ENCODE measurements at regions not wholly inside any gene's neighbourhood (a gene's known extent, or its start where the extent isn't known, plus 50 kb on each side); places are given as distances from the start of the nearest gene placed in this dataset.

DNA sequence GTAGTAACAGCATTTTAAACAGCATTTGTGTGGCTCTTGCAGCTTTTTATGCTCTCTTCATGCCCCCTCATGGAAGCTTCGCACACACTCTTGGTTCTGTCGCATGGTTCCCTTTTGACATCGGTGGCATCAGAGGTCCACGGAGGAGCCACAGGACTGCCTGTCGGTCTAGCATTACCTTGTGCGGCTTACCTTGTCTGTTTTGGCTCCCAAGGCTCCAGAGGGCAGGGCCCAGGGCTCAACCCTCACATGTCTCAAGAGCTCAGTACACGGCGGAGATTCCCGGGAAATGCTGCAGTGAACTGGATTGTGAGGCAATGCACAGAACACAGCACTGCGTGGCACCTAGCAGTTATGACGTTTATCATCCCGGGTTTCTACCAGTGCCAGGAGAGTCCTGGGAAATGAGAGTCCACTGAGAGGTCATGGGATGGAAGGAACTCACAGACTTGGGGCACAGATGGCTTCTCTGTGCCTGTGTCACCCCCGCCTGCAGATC lies 1015.8 kb downstream of the TBC1D22A start:
- no peak for DNase-seq

- DNase-seq, result no peak
Observed at GRCh38 chr22:47777426-47777825, 1015.0 kb downstream of the TBC1D22A start.

DNA sequence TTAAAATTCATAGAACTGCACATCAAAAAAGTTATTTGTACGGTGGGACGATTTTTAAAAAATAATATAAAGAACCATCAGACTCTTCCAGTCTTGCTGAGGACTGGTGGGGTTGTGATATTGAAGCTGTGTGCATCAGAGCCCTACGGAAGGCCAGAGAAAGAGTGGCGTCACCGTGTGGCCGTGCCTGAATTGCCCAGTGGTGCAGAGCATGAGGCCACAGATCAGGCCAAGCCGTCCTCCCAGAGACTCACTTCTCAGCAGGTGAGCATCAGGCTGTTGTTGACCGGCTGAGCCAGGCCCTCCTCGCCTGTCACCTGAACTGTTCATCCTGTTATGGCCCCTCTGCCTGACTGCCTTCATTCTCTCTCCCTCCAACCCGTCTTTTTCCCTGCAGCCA lies 1013.9 kb downstream of the TBC1D22A start:
- DNase-seq, result no peak

- DNase-seq, result no peak
Observed at GRCh38 chr22:47775686-47776085, 1013.2 kb downstream of the TBC1D22A start.

- no peak for DNase-seq
Observed at GRCh38 chr22:47775191-47775590, 1012.7 kb downstream of the TBC1D22A start.

GRCh38 chr22:47773635-47774034 lies 1011.2 kb downstream of the TBC1D22A start:
- DNase-seq, result no peak

DNA sequence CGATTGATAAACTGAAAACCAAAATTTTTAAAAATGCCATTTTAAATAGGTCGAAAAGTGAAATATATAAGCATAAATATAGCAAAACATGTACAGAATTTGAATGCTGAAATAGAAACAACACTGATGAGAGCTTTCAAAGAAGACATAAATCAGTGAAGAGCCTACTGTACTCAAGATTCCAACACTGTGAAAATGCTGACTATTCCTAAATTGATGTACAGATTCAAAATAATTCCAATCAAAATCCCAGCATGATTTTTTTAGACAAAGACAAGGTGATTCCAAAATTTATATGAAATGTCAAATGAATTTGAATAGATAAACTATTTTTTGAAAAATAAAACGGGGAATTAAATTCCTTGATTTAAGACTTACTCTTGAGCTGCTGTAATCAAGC lies 1010.4 kb downstream of the TBC1D22A start:
- no peak for DNase-seq

- no peak for DNase-seq
Observed at GRCh38 chr22:47769652-47770051, 1007.2 kb downstream of the TBC1D22A start.

DNA sequence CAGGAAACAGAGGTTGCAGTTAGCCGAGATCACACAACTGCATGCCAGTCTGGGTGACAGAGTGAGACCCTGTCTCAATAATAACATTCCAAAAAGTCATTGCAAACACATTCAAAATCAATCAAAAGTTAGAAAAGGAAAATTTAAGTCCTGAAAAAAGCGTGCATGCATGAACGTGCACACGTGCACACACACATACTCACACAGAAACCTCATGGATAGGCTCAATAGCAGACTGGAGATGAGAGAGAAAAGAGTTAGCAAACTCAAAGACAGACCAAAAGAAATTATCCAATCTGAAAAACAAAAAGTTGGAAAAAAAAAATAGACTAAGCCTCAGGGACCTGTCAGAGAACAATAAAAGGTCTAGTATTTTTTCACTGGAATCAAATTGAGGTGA lies 1005.6 kb downstream of the TBC1D22A start:
- no peak for DNase-seq

DNA sequence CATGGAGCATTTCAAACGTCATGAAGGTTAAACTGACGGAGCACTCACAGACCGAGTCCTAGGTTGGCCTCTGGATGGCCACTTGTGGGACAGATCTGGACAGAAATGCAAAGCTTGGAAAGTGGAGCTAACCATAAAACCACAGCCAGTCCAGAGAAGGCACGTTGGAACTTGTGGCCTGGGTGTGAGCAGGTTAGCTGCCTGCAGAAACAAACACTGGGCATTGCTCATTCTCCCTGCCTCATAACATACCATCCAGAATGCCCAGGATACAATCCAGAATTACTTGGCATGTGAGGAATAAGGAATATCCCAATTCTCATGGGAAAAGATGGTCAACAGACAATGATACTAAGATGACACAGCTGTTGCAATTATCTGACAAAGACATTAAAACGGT lies 1005.0 kb downstream of the TBC1D22A start:
- DNase-seq, result no peak

DNA sequence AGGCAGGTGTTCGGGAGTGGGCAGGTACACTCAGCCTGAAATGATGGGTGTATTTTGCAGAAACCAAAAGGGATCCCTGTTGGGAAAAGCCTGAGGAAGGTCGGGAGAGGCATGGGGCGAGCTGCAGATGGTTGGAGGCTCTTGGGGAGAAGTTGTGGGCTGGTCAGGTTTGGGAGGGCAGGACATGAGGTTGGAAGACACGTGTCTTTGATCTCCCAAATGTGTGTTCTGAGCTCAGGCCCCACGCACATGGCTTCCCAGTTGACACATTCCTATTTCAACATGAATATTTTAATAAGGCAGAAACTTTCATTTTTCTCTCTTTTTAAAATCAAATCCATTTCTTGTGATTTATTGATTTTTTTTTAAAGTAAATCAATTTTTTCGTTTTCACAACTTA lies 1003.3 kb downstream of the TBC1D22A start:
- DNase-seq, result no peak

GRCh38 chr22:47762141-47762540 lies 999.7 kb downstream of the TBC1D22A start:
- DNase-seq, result no peak

GRCh38 chr22:47759909-47760308 lies 997.5 kb downstream of the TBC1D22A start:
- no peak for DNase-seq

GRCh38 chr22:47757741-47758140 lies 995.3 kb downstream of the TBC1D22A start:
- DNase-seq, result no peak

- no peak for DNase-seq
Observed at GRCh38 chr22:47750086-47750485, 987.6 kb downstream of the TBC1D22A start.

DNA sequence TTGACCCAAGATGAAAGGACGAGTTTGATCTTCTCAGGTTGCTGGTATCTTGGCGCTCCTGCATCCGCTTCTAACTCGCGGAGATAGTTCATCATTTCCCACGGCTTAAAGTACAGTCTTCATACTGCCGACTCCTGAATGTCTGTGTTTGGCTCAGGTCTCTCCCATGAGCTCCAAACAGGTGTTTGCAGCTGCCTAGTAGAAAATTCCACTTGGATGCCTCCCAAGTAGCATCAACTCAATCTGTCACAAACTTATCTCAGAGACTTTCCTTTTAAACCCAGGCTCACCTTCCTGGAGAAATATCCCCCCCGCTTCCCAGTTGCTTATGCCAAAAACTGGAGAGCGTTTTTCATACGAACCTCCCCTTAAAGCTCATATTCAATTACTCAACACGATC lies 986.5 kb downstream of the TBC1D22A start:
- no peak for DNase-seq

GRCh38 chr22:47748271-47748670 lies 985.8 kb downstream of the TBC1D22A start:
- no peak for DNase-seq

DNA sequence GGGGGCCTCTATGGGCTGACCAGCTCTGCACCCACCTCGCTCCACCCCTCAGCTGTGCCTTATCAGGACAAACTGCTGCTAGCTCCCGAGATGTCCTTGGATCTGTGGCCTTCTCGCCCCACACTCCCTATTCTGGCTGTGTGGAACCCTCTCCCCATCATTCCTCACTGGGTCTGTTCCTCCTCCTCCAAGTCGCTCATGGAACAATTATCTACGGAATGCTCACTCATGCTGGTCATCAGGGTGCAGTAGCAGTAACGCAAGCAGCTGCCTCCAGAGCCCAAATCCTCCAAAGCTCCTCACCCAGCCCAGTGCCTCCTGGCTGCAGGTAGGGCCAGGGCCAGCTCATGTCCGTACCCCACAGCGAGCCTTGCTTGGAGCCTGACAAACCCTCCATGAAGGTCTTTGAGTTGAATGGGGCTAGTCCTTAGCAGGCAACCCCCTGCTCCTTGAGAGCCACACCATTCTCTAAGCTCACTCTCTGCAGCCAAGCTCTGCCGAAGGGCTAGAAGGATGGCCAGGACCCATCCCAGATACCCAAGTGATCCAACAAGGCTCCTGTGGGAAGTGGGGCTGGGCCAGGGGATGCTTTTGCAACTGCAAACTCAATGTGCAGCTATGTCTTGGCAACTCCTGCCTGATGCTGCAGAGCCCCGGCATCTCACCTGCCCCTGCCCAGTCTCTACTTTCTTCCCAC lies 977.8 kb downstream of the TBC1D22A start:
- DNase-seq, result no peak

DNA sequence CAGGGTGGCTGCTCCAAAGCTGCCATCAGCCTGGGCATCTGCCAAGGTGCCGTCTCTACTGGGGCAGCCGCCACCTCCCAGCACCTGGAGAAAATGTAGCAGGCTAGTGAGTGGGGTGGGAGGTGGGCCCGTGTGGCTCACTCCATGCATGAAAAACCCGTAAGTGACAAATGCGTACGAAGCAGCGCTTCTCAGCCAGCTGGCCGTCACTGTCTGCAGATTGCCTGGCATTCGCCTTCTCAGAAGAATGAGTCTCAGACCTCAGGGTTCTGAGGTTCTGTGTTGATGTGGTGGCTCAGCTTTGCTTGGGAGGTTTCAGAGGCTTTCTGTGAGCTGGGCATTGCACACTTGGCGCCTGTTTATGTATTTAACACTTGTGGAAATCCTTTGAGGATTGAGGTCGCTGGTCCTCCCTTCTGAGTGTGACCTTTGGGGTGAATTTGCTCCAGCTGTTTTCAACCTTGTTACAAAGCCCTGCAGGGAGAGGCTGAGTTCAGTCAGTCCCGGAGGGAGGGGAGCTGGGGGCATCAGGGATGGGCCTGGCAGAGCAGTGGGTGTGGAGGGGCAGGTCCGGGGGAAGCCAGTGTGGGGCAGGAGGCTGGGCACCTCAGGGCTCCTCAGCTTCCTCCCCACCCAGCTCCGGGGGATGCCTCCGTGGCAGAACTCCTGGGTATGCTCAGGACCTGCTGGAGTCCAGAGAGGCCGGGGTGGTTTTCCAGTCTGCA lies 977.0 kb downstream of the TBC1D22A start:
- DNase-seq, result no peak

DNA sequence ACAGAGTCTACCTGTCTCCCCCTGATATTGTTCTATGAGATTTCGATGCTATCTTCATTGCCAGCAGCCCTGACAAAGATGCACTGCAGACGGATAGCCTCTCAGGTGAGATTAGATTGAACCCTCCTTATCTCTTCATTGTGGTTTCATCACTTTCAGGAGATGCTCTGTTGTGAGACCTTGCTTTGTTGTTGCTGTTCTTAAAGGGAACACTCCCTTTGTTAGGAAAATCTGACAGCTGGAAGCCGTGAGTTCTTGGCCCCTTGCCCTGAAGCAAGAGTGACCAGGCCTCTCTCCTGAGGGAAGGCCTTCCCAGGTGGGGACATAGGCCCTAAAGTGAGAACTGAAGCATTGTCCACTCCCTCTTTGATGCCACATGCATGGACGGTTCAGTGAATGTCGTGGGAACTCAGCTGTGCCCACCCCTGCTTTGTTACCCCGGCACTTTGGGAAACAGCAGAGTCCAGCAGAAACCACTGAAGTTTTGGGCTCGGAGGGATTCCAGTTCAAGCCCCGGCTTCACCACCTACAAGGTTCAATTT lies 976.1 kb downstream of the TBC1D22A start:
- DNase-seq, result no peak

DNA sequence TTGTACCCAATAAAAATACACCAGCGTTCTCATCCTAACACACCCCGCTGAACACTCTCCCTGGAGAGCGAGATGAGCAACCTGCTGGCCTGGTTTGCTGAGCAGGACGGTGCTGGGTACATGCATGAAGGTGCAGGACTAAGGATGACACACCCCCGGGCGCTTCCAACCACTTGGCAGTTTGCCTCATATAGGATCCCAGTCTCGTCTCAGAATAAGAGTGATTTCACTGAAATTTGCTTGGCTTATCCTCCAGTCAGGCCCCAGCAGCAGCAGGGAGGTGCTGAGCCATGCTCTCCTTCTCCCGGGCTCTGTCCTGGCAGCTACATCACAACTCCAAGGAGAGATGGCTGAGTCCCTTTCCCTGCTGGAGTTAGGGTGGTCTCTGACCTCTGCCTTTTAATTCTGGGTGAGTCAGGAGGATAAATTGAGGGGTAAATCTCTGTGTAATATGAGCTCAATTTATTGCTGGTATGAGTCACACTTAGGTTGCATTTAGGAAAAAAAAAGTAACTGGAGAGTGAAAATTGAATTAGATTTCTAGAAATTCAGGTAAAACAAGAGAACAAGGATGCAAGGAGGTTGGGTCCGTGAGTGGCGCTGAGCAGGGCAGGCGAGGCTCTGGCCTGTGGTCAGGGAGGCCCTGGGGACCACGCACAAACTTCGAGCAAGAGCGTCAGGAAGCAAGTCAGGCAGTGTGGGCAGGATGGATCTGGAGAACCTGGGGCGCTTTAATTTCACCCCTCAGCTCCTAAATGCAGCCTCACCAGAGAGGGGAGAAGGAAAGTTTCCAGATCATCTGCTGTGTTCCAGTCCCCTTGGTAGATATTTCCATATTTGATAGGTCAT lies 974.0 kb downstream of the TBC1D22A start:
- no peak for DNase-seq

- no peak for DNase-seq
Observed at GRCh38 chr22:47734511-47734910, 972.1 kb downstream of the TBC1D22A start.

- DNase-seq, result no peak
Observed at GRCh38 chr22:47727641-47728040, 965.2 kb downstream of the TBC1D22A start.
